Parathyroid adenoma (tissue), 2 donors: ENCODE measurements at regions not wholly inside any gene's neighbourhood (a gene's known extent, or its start where the extent isn't known, plus 50 kb on each side); places are given as distances from the start of the nearest gene placed in this dataset.
"Not testable (repeated sequence)": the region's sequence is repeated elsewhere in the genome, so short reads cannot be mapped to it uniquely, and the experiment has no call there.

ENCODE experiments used
- H2AFZ ChIP-seq: fragments of 300-600 bp; sonication (generic); one replicate; pipeline ENCODE4 v1.7.0; 2017; ENCODE audit warnings: antibody characterized with exemption, mild to moderate bottlenecking
- H3K27ac ChIP-seq: fragments of 300-600 bp; sonication (generic); one replicate; pipeline ENCODE4 v1.7.0; 2017
- H3K27me3 ChIP-seq: fragments of 300-600 bp; sonication (generic); one replicate; pipeline ENCODE4 v1.7.0; 2017; ENCODE audit warnings: low read length; ENCODE audit not compliant: control insufficient read depth, insufficient read depth
- H3K36me3 ChIP-seq: fragments of 300-600 bp; sonication (generic); one replicate; pipeline ENCODE4 v1.7.0; 2017; ENCODE audit warnings: low read length; ENCODE audit not compliant: control insufficient read depth, insufficient read depth
- H3K4me1 ChIP-seq: fragments of 300-600 bp; sonication (generic); one replicate; pipeline ENCODE4 v1.7.0; 2017; ENCODE audit warnings: control low read depth
- H3K4me2 ChIP-seq: fragments of 300-600 bp; sonication (generic); one replicate; pipeline ENCODE4 v1.7.0; 2017; ENCODE audit warnings: low read length
- H3K4me3 ChIP-seq: fragments of 300-600 bp; sonication (generic); one replicate; pipeline ENCODE4 v1.7.0; 2017; ENCODE audit warnings: low read depth, low read length
- H3K79me2 ChIP-seq: fragments of 300-600 bp; sonication (generic); one replicate; pipeline ENCODE4 v1.7.0; 2017; ENCODE audit warnings: control low read depth
- H3K9ac ChIP-seq: fragments of 300-600 bp; sonication (generic); one replicate; pipeline ENCODE4 v1.7.0; 2017; ENCODE audit warnings: mild to moderate bottlenecking
- H3K9me3 ChIP-seq: fragments of 300-600 bp; sonication (generic); one replicate; pipeline ENCODE4 v1.7.0; 2017; ENCODE audit warnings: low read length; ENCODE audit not compliant: control insufficient read depth
- TF ChIP-seq, protein P1 (sequence below): fragments of 300-600 bp; sonication (generic); IDR thresholded peaks from one replicate; pipeline ENCODE4 v1.7.0; 2017; ENCODE audit warnings: antibody characterized with exemption, mild to moderate bottlenecking
- donor health status: primary hyperparathyroidism.

DNA sequence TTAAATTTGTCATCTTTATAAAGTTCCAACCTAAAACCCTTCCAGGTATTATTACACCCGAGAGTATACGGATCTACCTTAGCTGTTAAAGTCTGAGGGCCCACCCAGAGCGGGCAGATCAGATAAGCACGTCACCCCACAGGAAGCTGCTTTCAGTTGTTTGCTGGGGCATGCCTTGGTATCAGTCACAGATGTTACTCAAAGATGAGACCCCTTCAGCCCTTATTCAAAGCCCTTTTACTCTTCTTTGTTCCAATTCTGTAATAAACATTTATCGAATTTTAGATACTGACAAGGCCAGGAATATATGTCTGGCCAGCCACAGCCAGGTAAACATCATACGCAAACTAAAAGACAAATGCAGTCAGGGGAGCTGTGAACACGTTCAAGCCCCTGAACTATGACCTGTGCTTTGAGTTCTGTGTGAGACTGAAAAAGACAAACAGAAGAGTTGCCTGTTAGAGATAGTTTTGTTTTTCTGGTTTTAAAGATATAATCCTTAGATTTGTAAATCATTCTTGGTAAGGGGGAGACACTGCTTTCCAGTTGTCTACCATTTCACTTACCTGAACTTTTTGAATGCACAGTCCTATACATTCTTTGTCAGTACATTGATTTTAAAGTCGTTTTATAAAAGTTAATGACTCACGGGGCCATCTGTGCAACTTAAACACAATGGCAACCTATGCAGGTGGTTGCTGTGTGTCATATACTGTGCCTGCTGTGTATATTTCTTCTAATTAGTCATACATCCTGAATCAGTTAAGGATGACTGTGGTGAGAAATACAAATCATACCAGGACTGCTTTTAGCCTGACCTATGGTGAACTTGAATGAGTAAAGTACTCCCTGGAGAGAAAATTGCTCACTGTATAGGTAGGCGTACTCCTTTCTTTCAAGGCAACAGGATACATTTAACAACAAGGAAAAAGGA lies 100.5 kb upstream of the ITPRID2 start:
- TF ChIP-seq, protein P1, sequence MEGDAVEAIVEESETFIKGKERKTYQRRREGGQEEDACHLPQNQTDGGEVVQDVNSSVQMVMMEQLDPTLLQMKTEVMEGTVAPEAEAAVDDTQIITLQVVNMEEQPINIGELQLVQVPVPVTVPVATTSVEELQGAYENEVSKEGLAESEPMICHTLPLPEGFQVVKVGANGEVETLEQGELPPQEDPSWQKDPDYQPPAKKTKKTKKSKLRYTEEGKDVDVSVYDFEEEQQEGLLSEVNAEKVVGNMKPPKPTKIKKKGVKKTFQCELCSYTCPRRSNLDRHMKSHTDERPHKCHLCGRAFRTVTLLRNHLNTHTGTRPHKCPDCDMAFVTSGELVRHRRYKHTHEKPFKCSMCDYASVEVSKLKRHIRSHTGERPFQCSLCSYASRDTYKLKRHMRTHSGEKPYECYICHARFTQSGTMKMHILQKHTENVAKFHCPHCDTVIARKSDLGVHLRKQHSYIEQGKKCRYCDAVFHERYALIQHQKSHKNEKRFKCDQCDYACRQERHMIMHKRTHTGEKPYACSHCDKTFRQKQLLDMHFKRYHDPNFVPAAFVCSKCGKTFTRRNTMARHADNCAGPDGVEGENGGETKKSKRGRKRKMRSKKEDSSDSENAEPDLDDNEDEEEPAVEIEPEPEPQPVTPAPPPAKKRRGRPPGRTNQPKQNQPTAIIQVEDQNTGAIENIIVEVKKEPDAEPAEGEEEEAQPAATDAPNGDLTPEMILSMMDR, result no peak
- H3K9ac ChIP-seq, result no peak overlapping the region
- no peak overlapping the region for H3K4me3 ChIP-seq
- no peaks in the 10 kb centered on the region for H3K27me3 ChIP-seq
- no peaks in the 10 kb centered on the region for H3K4me1 ChIP-seq
- no peaks in the 10 kb centered on the region for H3K36me3 ChIP-seq
- H3K27ac ChIP-seq, result no peak overlapping the region
- H2AFZ ChIP-seq, result no peak overlapping the region
- no peaks in the 10 kb centered on the region for H3K9me3 ChIP-seq
- H3K4me2 ChIP-seq, result no peak overlapping the region
- H3K79me2 ChIP-seq, result no peaks in the 10 kb centered on the region

- no peaks in the 10 kb centered on the region for H3K79me2 ChIP-seq
- TF ChIP-seq, protein P1, result no peak
- H3K36me3 ChIP-seq, result no peaks in the 10 kb centered on the region
Observed at GRCh38 chr2:181792906-181793305, 98.6 kb upstream of the ITPRID2 start.

DNA sequence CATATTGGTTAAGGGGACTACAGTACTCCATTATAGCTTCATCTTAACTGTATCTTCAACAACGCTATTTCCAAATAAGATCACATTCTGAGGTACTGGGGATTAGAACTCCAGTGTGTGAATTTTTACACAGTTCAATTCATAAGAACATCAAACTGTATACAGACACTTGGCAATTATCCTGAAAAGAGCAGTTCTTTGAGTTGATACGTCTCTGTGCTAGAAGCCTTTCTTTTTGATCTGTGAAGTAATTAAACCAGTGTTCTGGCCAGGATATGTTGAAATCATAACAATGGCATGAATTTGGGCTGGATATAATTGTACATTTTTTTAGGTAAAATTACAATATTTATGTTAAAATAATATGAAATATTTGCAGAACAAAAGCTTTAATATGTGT lies 93.5 kb upstream of the ITPRID2 start:
- Histone ChIP-seq H3K36me3 (no peaks in the 10 kb centered on the region), H3K4me3 (no peak overlapping the region), H2AFZ (no peak overlapping the region), H3K9ac (no peak overlapping the region), H3K27ac (no peak overlapping the region), H3K9me3 (no peaks in the 10 kb centered on the region), H3K79me2 (no peaks in the 10 kb centered on the region), H3K4me2 (no peak overlapping the region), H3K27me3 (no peaks in the 10 kb centered on the region), H3K4me1 (no peaks in the 10 kb centered on the region)
- TF ChIP-seq, protein P1, result no peak

More at GRCh38 chr2:181792906-181793305, 98.6 kb upstream of the ITPRID2 start:
- H3K27me3 ChIP-seq, result no peaks in the 10 kb centered on the region
- H3K4me1 ChIP-seq, result no peaks in the 10 kb centered on the region
- no peak overlapping the region for H3K9ac ChIP-seq
- no peak overlapping the region for H3K4me2 ChIP-seq
- no peaks in the 10 kb centered on the region for H3K9me3 ChIP-seq
- no peak overlapping the region for H3K4me3 ChIP-seq
- H3K27ac ChIP-seq, result no peak overlapping the region
- no peak overlapping the region for H2AFZ ChIP-seq

DNA sequence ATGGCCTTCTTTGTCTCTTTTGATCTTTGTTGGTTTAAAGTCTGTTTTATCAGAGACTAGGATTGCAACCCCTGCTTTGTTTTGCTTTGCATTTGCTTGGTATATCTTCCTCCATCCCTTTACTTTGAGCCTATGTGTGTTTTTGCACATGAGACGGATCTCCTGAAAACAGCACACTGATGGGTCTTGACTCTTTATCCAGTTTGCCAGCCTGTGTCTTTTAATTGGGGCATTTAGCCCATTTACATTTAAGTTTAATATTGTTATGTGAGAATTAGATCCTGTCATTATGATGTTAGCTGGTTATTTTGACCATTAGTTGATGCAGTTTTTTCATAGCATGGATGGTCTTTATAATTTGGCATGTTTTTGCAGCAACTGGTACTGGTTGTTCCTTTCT lies 89.2 kb upstream of the ITPRID2 start:
- H3K4me2 ChIP-seq, H3K4me1 ChIP-seq, H3K27ac ChIP-seq, H3K9me3 ChIP-seq, H3K79me2 ChIP-seq, H3K9ac ChIP-seq, H3K36me3 ChIP-seq, H2AFZ ChIP-seq, H3K4me3 ChIP-seq, H3K27me3 ChIP-seq: not testable (repeated sequence)

DNA sequence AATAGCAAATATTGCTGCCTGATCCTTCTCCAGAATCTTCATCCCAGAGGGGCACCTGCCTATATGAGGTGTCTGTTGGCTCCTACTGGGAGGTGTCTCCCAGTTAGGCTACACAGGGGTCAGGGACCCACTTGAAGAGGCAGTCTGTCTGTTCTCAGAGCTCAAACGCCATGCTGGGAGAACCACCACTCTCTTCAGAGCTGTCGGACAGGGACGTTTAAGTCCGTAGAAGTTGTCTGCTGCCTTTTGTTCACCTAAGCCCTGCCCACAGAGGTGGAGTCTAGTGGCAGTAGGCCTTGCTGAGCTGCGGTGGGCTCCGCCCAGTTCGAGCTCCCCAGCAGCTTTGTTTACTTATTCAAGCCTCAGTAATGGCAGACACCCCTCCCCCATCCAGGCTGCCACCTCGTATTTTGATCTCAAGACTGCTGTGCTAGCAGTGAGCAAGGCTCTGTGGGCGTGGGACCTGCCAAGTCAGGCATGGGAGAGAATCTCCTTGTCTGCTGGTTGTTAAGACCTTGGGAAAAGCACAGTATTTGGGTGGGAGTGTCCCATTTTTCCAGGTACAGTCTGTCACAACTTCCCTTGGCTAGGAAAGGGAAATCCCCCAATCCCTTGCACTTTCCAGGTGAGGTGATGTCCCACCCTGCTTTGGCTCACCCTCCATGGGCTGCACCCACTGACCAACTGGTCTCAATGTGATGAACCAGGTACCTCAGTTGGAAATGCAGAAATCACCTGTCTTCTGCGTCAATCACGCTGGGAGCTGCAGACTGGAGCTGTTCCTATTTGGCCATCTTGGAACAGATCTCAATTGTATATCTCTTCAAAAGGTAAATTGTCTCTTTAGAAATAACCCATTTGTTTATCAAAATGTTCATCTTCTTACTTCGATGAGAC lies 87.4 kb upstream of the ITPRID2 start:
- not testable (repeated sequence) for H3K27ac ChIP-seq, H2AFZ ChIP-seq, H3K4me3 ChIP-seq, H3K9ac ChIP-seq, H3K36me3 ChIP-seq, H3K4me2 ChIP-seq, H3K9me3 ChIP-seq, H3K79me2 ChIP-seq, H3K27me3 ChIP-seq, H3K4me1 ChIP-seq
